Activated T-cell treated with anti-CD3 and anti-CD28 coated beads for 48 hours (primary cell): ENCODE measurements at regions not wholly inside any gene's neighbourhood (a gene's known extent, or its start where the extent isn't known, plus 50 kb on each side); places are given as distances from the start of the nearest gene placed in this dataset.
"Not testable (repeated sequence)": the region's sequence is repeated elsewhere in the genome, so short reads cannot be mapped to it uniquely, and the experiment has no call there.

ENCODE experiments used
- DNase-seq: peaks from one replicate; pipeline ENCODE4 v3.0.0-alpha.2; 2020; ENCODE audit warnings: low read depth

DNA sequence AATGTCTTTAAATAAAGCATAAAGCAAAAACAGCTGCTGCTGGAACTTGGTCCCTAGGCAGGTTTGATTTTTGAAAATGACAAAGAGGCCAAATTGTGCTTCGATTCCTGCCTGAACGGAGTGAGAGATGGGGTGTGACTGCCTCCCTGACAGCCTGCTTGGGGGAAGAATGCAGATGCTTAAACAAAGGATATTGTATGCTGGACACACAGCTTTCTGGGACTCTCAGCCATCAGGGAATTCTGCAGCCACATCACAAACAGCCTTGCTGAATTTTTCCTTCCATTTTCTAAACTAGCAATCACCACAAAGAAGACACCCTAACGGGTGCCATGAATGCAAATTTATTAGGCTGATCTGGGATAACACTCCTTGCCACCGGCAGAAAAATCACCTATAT lies 83.9 kb upstream of the CPEB2 start:
- no peak for DNase-seq

DNA sequence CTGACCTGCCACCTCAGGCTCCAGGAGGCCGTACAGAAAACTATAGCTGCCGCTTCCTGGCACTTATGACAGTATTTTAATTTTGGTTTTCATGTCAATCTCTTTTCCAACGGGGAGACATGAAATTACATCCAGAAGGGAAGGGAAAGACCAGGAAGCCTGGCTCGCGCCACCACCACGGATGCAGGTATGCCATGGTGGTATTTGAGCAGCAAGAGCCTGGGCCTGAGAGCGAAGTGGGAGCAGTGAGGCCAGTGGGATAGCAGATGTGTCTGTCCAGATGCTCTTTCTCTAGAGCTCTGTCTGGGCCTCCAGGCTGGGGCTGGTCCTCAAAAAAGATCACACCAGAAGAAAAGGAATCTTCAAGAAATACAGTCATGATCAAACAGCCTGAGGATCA lies 82.5 kb upstream of the CPEB2 start:
- no peak for DNase-seq

DNA sequence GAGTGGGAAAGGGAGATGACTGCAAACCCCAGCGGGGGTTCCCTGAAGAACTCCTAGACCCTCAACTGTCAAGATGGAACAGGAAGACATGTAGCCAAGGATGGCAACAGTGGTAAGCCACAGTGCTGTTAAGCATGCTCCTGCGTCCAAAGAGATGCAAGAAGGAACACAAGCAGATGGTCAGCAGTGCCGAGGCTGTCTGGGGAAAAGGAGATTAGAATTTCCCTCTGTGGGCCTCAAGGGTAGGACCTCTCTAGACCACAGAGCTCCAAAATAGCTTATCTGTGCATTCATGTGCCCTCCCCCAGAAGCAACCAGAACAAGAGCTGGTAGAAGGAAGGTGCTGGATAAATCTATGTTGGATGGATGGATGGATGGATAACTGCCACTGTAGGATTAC lies 82.0 kb upstream of the CPEB2 start:
- no peak for DNase-seq

DNA sequence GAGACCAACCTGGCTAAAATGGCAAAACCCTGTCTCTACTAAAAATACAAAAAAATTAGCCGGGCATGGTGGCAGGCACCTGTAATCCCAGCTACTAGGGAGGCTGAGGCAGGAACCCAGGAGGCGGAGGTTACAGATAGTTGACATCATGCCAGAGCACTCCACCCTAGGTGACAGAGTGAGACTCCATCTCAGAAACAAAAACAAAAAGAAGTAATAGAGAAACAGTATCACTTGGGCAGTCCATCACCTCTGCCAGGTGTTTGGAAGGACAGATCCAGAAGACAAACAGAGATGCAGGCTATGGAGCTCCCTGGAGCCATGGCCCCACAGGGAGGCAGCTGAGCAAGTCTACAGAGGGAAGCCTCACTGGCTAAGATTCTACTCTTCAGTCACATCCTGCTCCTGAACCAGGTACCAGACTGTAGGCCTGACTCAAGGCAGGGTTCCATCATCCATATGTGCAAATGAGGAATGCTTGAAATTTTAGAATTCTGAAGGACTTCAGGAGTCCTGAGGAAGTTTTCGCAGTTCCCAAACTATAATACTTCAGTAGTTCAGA lies 81.4 kb upstream of the CPEB2 start:
- DNase-seq: no peak

DNA sequence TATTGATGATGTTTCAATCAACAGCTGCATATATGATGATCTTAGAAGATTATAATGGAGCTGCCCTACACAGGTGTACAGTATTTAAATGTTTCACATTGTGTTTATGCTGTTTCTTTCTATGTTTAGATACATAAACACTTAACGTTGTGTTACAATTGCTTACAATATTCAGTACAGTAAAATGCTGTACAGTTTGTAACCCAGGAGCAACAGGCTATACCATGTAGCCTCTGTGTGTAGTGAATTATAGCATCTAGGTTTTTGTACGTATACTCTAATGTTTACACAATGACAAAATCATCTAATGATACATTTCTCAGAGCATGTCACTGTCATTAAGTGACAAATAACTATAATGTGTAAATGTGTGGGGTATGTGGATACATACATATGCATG lies 80.5 kb upstream of the CPEB2 start:
- DNase-seq: not testable (repeated sequence)

DNA sequence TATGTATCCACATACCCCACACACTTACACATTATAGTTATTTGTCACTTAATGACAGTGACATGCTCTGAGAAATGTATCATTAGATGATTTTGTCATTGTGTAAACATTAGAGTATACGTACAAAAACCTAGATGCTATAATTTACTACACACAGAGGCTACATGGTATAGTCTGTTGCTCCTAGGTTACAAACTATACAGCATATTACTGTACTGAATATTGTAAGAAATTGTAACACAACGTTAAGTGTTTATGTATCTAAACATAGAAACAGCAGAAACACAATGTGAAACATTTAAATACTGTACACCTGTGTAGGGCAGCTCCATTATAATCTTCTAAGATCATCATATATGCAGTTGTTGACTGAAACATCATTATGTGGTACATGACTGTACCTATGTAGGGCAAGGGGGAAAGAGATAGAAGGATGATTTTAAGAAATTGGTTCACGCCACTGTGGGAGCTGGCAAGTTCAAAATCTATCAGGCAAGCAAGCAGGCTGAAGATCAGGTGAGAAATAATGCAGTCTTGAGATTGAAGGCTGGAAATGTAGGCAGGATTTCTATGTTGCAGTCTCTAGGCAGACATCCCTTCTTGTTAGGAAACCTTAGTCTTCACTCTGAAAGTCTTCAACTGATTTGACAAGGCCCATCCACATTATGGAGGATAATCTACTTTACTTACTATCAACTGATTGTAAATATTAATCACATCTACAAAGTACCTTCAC lies 78.0 kb upstream of the CPEB2 start:
- no peak for DNase-seq

DNA sequence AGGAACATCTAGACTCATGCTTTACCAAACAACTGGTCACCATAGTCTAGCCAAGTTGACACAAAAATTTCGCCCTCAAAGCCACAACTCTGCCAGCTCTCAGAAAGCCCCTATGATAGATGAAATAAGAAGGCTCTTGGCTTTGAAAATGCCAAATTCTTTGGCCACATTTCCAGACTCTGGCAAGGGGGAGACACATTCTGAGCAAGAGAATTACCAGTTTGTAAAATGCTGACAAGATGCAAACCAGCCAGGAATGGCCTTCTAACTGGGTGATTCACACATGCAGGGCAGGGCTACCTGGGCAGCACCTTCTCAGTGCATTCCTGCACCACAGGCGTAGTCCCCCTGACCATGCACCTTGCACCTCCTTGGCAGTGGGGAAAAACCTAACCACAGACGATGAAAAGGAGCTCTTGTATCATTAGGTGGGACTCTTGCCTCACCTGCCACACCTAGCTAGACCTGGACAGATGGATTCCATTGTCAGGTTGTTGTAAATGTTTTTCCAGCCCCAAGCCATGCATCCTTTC lies 77.4 kb upstream of the CPEB2 start:
- DNase-seq: no peak

DNA sequence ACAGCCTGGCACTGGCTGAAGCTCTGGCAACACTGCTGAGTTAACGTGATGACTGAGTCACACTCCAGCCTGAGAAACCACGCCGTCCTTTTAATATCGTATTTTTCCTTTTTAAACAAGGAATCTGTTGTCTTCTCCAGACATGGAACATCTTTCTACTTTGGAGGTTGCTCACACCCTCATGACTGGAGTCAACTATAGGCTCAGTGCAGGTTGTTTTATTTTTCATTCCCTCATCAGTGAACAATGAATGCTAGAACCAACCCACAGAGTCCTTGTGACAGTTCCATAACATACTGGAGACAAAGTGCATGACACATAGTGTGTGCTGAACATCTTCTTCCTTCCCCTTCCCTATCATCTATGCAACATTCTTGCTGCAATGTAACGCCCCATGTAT lies 76.8 kb upstream of the CPEB2 start:
- DNase-seq: no peak

DNA sequence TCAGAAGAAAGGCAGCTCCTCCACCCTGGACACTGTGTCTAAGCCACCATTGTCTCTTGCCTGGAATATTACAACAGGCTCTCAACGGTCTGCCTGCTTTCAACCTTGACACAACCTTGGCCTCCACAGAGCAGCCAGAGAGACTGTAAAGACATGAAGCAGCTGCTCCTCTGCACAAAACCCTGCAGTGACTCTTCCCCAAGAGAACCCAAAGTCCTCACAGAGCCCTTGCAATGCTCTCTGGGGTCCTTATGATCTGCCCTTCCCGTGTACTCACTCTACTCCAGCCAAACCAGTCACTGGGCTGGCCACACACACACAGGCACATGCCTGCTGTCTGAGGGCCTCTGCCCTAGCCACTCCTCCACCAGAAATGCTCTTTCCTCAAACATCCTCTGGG lies 75.9 kb upstream of the CPEB2 start:
- no peak for DNase-seq

DNA sequence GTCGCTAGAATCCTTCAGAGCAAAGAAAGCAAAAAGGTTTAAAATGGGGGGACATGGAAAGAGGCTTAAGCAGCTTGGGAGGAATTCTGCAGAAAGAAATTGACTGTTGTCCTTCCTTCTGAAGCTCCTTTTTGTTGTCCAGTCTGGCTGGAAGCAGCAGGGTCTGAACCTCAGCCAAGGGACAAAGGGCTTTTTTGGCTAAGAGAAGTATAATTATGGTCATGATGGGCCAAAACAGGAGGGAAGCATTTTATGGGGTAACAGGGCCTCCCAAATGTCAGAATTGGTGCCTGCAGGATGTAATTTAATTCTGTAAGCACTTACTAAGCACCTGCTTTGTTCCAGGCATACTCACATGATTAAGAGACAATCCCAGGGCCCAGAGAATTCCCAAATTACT lies 74.2 kb upstream of the CPEB2 start:
- no peak for DNase-seq

DNA sequence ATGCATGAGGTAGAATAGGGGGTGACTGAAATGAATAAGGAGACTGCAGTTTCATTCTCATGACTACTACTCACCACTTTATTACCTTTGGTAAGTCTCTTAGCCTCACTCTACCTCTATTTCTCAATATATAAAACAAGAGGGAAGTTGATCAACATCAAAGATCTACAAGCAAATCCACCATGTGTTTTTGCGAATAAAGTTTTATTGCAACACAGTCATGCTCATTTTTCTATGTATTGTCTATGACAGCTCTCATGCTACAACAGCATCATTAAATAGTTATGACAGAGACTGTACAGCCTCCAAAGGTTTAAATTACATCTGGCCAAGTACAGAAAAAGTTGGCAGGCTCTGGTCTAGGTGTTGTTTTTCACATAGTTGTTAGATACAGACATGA lies 72.6 kb upstream of the CPEB2 start:
- no peak for DNase-seq

DNA sequence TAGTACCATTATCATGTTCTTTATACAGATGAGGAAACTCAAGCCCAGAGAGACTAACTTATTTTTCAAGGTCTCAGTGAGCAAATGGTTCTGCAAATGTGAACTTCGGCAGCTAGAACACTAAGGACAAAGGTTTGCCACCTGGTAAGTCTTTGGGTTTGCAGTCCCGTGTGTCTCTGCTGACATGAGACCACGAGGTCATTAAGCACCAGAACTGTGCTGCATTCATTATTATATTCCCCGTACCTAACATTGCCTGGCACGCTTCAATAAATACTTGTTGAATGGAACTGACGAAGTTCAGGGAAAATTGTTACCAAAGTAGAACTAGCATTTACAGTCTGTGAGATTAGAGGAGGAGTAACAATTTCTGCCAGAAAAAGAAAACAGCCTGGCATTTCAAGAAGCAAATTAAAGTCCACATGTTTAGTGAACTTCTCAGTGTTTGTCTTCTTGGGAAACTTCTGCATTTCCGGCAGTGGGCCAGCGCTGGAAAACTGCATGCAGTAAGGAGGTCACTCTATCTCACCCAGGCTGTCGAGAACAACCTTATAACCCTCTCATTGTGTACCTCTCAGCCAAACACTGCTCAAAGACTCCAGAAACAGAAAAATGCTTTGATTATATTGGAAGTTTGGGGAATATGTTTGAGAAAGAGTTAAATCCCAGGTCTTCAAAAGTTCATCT lies 67.4 kb upstream of the CPEB2 start:
- no peak for DNase-seq

DNA sequence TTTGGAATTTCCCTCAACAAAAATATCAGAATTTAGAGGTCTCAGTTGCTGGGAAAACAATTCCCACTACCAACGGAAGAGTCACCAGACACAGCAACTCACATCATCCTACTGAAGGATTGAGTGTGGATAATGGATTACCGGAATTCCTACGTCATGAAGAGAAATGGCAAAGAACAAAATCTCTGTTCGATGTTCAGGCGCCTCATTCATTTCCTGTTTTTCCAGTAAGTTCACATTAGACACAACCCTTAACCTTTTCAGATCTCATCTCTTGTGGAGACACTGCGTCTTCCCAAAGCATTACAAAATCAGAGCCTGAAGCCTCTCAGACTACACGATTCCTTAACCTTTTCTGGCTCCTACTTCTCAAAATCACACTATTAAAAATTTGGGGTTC lies 58.5 kb upstream of the CPEB2 start:
- DNase-seq: no peak

DNA sequence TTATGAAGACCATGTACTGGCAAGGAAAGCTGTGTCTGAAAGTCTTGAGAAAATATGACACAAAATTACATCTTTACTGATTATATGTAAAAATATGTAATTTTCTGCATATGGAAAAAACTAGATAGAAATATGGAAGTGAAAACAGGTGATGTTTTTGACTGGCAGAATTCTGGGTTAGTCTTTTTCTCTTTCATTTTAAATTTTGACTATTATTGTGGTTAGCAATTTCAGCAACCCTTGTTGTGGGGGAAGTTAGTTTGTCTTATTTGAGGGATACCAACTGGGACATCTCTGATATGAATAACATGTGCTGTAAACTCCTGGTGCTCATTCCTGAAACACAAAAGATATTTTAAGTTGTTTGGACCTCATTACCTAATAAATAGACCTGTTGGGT lies 49.9 kb upstream of the CPEB2 start:
- no peak for DNase-seq
